ENCODE measurements at regions not wholly inside any gene's neighbourhood (a gene's known extent, or its start where the extent isn't known, plus 50 kb on each side); places are given as distances from the start of the nearest gene placed in this dataset.

DNA sequence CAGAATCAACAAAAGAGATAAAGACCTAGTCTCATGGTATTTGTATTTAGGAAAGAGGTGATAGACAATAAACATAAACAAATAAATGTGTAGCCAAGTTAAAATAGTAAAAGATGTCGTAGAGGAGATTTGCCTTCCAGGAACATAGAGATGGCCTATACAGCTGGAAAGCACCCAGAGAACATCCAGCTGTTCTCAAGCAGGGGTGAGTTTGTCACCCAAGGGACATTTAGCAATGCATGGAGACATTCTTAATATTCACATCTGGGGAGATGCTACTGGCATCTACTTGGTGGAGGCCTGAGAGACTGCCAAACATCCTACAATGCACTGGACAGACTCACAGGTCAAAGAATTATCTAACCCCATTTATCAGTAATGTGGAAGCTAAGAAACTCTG is 88.3 kb downstream of the C11orf87 start:
- intact Hi-C loops (cut with micrococcal nuclease) = no loop called here
- Mint-ChIP-seq H3K27ac (no peak overlapping the region), H3K4me3 (no peak overlapping the region), H3K36me3 (no peaks in the 10 kb centered on the region), H3K4me1 (no peaks in the 10 kb centered on the region), H3K9me3 (peaks cover 0 to 10% (median 5%) of the 10 kb centered on the region in 8 donors), H3K27me3 (no peaks in the 10 kb centered on the region)
- H3K27me3 ChIP-seq (ENCODE audit: insufficient read depth, low read length) = no peaks in the 10 kb centered on the region
- no peaks in the 10 kb centered on the region for H3K9me3 ChIP-seq (ENCODE audit: control insufficient read depth in 1 of 2, low read length in 2 of 2)
- ChIA-PET POLR2A (ENCODE audit: partially characterized antibody) (no interaction called here), CTCF (ENCODE audit: partially characterized antibody) (no interaction called here)
- no peak overlapping the region for H3K27ac ChIP-seq (ENCODE audit: low read depth, low read length)
- no peak for DNase-seq
- no peak overlapping the region for H3K4me3 ChIP-seq (ENCODE audit: low read length in 2 of 2)
- H3K36me3 ChIP-seq (ENCODE audit: insufficient read depth, low read length) = no peaks in the 10 kb centered on the region
- no peaks in the 10 kb centered on the region for H3K4me1 ChIP-seq (ENCODE audit: insufficient read depth, low read length)

- Histone ChIP-seq H3K4me1 (ENCODE audit: insufficient read depth, low read length) (no peaks in the 10 kb centered on the region), H3K9me3 (ENCODE audit: control insufficient read depth in 1 of 2, low read length in 2 of 2) (no peaks in the 10 kb centered on the region), H3K27me3 (ENCODE audit: insufficient read depth, low read length) (no peaks in the 10 kb centered on the region), H3K36me3 (ENCODE audit: insufficient read depth, low read length) (no peaks in the 10 kb centered on the region), H3K4me3 (ENCODE audit: low read length in 2 of 2) (no peak overlapping the region), H3K27ac (ENCODE audit: low read depth, low read length) (no peak overlapping the region)
- Mint-ChIP-seq H3K27ac (no peak overlapping the region), H3K9me3 (peaks cover 0 to 10% (median 3%) of the 10 kb centered on the region in 8 donors), H3K4me1 (no peaks in the 10 kb centered on the region), H3K36me3 (no peaks in the 10 kb centered on the region), H3K4me3 (no peak overlapping the region), H3K27me3 (no peaks in the 10 kb centered on the region)
- intact Hi-C loops (cut with micrococcal nuclease) = no loop called here
- DNase-seq = no peak
- ChIA-PET POLR2A (ENCODE audit: partially characterized antibody) (no interaction called here), CTCF (ENCODE audit: partially characterized antibody) (no interaction called here)
Measured at GRCh38 chr11:109511598-109511997, 89.6 kb downstream of the C11orf87 start.

DNA sequence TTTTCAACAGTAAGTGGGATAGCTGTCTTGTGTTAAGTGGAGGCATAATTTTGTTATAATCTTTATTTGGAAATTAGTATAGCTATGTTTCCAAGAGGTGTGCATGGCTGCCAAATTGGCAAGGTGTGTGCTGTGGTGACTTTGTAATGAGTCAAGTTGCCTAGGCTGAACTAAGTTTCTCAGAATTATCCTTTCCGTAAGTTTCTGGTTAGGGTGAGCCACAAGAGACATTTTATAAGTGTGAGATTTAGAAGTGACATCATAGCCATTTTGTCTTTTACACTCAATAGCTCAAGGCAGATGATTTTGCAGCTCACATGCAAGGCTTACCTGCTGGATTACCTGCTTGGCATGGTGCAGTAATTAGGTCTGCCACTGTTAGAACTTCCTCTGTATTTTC is 90.3 kb downstream of the C11orf87 start:
- H3K4me3 ChIP-seq (ENCODE audit: low read length in 2 of 2) = no peak overlapping the region
- H3K9me3 ChIP-seq (ENCODE audit: control insufficient read depth in 1 of 2, low read length in 2 of 2) = no peaks in the 10 kb centered on the region
- H3K27ac ChIP-seq (ENCODE audit: low read depth, low read length) = no peak overlapping the region
- H3K36me3 ChIP-seq (ENCODE audit: insufficient read depth, low read length) = no peaks in the 10 kb centered on the region
- H3K36me3 Mint-ChIP-seq = no peaks in the 10 kb centered on the region
- H3K9me3 Mint-ChIP-seq = peaks cover 0 to 10% (median 4%) of the 10 kb centered on the region in 8 donors
- H3K27me3 Mint-ChIP-seq = no peaks in the 10 kb centered on the region
- intact Hi-C loops (cut with micrococcal nuclease) = no loop called here
- no peak for DNase-seq
- H3K4me1 ChIP-seq (ENCODE audit: insufficient read depth, low read length) = no peaks in the 10 kb centered on the region
- no peak overlapping the region for H3K4me3 Mint-ChIP-seq
- CTCF ChIA-PET (ENCODE audit: partially characterized antibody) = no interaction called here
- no peaks in the 10 kb centered on the region for H3K4me1 Mint-ChIP-seq
- POLR2A ChIA-PET (ENCODE audit: partially characterized antibody) = no interaction called here
- H3K27ac Mint-ChIP-seq = no peak overlapping the region
- no peaks in the 10 kb centered on the region for H3K27me3 ChIP-seq (ENCODE audit: insufficient read depth, low read length)

GRCh38 chr11:109512680-109513079 is 90.7 kb downstream of the C11orf87 start:
- Histone ChIP-seq H3K4me1 (ENCODE audit: insufficient read depth, low read length) (no peaks in the 10 kb centered on the region), H3K27me3 (ENCODE audit: insufficient read depth, low read length) (no peaks in the 10 kb centered on the region), H3K36me3 (ENCODE audit: insufficient read depth, low read length) (no peaks in the 10 kb centered on the region), H3K9me3 (ENCODE audit: control insufficient read depth in 1 of 2, low read length in 2 of 2) (no peaks in the 10 kb centered on the region), H3K4me3 (ENCODE audit: low read length in 2 of 2) (no peak overlapping the region), H3K27ac (ENCODE audit: low read depth, low read length) (no peak overlapping the region)
- no peak overlapping the region for H3K4me3 Mint-ChIP-seq
- H3K36me3 Mint-ChIP-seq = no peaks in the 10 kb centered on the region
- ChIA-PET CTCF (ENCODE audit: partially characterized antibody) (no interaction called here), POLR2A (ENCODE audit: partially characterized antibody) (no interaction called here)
- no peaks in the 10 kb centered on the region for H3K4me1 Mint-ChIP-seq
- H3K27me3 Mint-ChIP-seq = no peaks in the 10 kb centered on the region
- no peak for DNase-seq
- peaks cover 0 to 10% (median 4%) of the 10 kb centered on the region in 8 donors for H3K9me3 Mint-ChIP-seq
- H3K27ac Mint-ChIP-seq = no peak overlapping the region
- intact Hi-C loops (cut with micrococcal nuclease) = no loop called here

GRCh38 chr11:109514313-109515018 is 92.5 kb downstream of the C11orf87 start:
- no peaks in the 10 kb centered on the region for H3K27me3 ChIP-seq (ENCODE audit: insufficient read depth, low read length)
- H3K27ac ChIP-seq (ENCODE audit: low read depth, low read length) = no peak overlapping the region
- Mint-ChIP-seq H3K4me3 (no peak overlapping the region), H3K9me3 (peaks cover 0 to 10% (median 5%) of the 10 kb centered on the region in 8 donors), H3K27ac (no peak overlapping the region), H3K4me1 (no peaks in the 10 kb centered on the region), H3K36me3 (no peaks in the 10 kb centered on the region), H3K27me3 (no peaks in the 10 kb centered on the region)
- no peaks in the 10 kb centered on the region for H3K36me3 ChIP-seq (ENCODE audit: insufficient read depth, low read length)
- intact Hi-C loops (cut with micrococcal nuclease) = no loop called here
- H3K9me3 ChIP-seq (ENCODE audit: control insufficient read depth in 1 of 2, low read length in 2 of 2) = no peaks in the 10 kb centered on the region
- H3K4me3 ChIP-seq (ENCODE audit: low read length in 2 of 2) = no peak overlapping the region
- CTCF ChIA-PET (ENCODE audit: partially characterized antibody) = no interaction called here
- no peak for DNase-seq
- POLR2A ChIA-PET (ENCODE audit: partially characterized antibody) = no interaction called here
- H3K4me1 ChIP-seq (ENCODE audit: insufficient read depth, low read length) = no peaks in the 10 kb centered on the region

GRCh38 chr11:109519253-109519652 is 97.3 kb downstream of the C11orf87 start:
- no peaks in the 10 kb centered on the region for H3K36me3 Mint-ChIP-seq
- H3K4me1 Mint-ChIP-seq = no peaks in the 10 kb centered on the region
- DNase-seq = no peak
- Histone ChIP-seq H3K27ac (ENCODE audit: low read depth, low read length) (no peak overlapping the region), H3K9me3 (ENCODE audit: control insufficient read depth in 1 of 2, low read length in 2 of 2) (no peaks in the 10 kb centered on the region), H3K4me1 (ENCODE audit: insufficient read depth, low read length) (no peaks in the 10 kb centered on the region), H3K36me3 (ENCODE audit: insufficient read depth, low read length) (no peaks in the 10 kb centered on the region), H3K27me3 (ENCODE audit: insufficient read depth, low read length) (no peaks in the 10 kb centered on the region), H3K4me3 (ENCODE audit: low read length in 2 of 2) (no peak overlapping the region)
- H3K27ac Mint-ChIP-seq = no peak overlapping the region
- peaks cover 1 to 24% (median 5%) of the 10 kb centered on the region in 8 donors for H3K9me3 Mint-ChIP-seq
- H3K27me3 Mint-ChIP-seq = no peaks in the 10 kb centered on the region
- no peak overlapping the region for H3K4me3 Mint-ChIP-seq
- ChIA-PET POLR2A (ENCODE audit: partially characterized antibody) (no interaction called here), CTCF (ENCODE audit: partially characterized antibody) (no interaction called here)
- intact Hi-C loops (cut with micrococcal nuclease) = no loop called here

DNA sequence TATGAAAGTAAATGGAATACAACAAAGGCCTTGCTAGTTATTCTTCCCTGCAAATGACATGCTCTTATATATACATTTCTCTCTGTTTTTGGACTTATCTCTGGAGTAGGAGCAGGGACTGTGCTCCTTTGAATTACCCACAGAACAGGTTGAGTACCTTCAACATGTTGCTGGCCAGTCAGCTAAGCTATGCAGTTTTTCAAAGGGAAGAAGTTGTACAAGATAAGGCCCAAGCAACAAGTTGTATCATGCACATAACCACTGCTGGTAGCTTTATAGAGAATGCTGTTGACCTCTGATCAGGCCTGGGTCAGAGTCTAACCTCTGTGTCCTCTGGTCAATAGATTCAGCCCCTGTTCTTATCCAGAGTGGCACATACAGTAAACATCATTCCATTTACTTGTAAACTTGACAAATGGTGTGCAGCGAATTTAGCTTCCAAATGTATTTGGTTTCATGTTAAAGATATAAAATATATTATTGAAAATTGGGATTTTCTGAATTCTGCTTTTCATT is 99.6 kb downstream of the C11orf87 start:
- POLR2A ChIA-PET (ENCODE audit: partially characterized antibody) = no interaction called here
- no peaks in the 10 kb centered on the region for H3K27me3 Mint-ChIP-seq
- no peak overlapping the region for H3K27ac ChIP-seq (ENCODE audit: low read depth, low read length)
- H3K36me3 Mint-ChIP-seq = no peaks in the 10 kb centered on the region
- no peaks in the 10 kb centered on the region for H3K4me1 Mint-ChIP-seq
- H3K9me3 Mint-ChIP-seq = peaks cover 0 to 31% (median 6%) of the 10 kb centered on the region in 8 donors
- no peaks in the 10 kb centered on the region for H3K36me3 ChIP-seq (ENCODE audit: insufficient read depth, low read length)
- CTCF ChIA-PET (ENCODE audit: partially characterized antibody) = no interaction called here
- DNase-seq = no peak
- H3K4me3 Mint-ChIP-seq = no peak overlapping the region
- intact Hi-C loops (cut with micrococcal nuclease) = no loop called here
- H3K4me1 ChIP-seq (ENCODE audit: insufficient read depth, low read length) = no peaks in the 10 kb centered on the region
- H3K4me3 ChIP-seq (ENCODE audit: low read length in 2 of 2) = no peak overlapping the region
- no peaks in the 10 kb centered on the region for H3K9me3 ChIP-seq (ENCODE audit: control insufficient read depth in 1 of 2, low read length in 2 of 2)
- H3K27me3 ChIP-seq (ENCODE audit: insufficient read depth, low read length) = no peaks in the 10 kb centered on the region
- H3K27ac Mint-ChIP-seq = no peak overlapping the region

Data from CD4-positive, alpha-beta memory T cell (primary cell).